ENCODE measurements at regions not wholly inside any gene's neighbourhood (a gene's known extent, or its start where the extent isn't known, plus 50 kb on each side); places are given as distances from the start of the nearest gene placed in this dataset.
"Not testable (repeated sequence)": the region's sequence is repeated elsewhere in the genome, so short reads cannot be mapped to it uniquely, and the experiment has no call there.

DNA sequence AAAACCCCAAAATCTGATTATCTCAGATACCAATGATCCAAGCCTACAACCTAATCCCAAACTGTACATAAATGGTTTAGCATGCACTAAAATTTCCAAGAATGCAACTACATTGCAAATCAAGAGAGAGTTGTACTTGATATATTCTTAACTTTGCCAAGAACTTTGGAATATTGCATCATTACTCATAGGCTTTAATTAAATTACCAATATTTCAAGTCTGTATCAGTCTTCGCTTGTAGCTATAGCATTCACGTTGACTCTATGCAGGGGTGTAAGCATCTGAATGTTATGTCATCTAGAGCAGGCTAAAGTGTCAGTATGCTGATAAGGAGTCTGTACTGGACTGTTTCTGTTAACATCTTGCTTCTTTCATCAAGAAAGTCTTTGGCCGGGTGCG, 56.3 kb downstream of the FOXI3 start:
- TF ChIP-seq, protein P1, sequence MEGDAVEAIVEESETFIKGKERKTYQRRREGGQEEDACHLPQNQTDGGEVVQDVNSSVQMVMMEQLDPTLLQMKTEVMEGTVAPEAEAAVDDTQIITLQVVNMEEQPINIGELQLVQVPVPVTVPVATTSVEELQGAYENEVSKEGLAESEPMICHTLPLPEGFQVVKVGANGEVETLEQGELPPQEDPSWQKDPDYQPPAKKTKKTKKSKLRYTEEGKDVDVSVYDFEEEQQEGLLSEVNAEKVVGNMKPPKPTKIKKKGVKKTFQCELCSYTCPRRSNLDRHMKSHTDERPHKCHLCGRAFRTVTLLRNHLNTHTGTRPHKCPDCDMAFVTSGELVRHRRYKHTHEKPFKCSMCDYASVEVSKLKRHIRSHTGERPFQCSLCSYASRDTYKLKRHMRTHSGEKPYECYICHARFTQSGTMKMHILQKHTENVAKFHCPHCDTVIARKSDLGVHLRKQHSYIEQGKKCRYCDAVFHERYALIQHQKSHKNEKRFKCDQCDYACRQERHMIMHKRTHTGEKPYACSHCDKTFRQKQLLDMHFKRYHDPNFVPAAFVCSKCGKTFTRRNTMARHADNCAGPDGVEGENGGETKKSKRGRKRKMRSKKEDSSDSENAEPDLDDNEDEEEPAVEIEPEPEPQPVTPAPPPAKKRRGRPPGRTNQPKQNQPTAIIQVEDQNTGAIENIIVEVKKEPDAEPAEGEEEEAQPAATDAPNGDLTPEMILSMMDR (IDR thresholded peaks at IDR 0.05; ENCODE audit: insufficient read depth, low read length, missing control alignments): no peak
- ChIA-PET POLR2A (no interaction called here), CTCF (no interaction called here)
- H3K4me3 ChIP-seq (ENCODE audit: low read depth, low read length): no peak overlapping the region
- no peak for DNase-seq (ENCODE audit: low read depth, low spot score)

DNA sequence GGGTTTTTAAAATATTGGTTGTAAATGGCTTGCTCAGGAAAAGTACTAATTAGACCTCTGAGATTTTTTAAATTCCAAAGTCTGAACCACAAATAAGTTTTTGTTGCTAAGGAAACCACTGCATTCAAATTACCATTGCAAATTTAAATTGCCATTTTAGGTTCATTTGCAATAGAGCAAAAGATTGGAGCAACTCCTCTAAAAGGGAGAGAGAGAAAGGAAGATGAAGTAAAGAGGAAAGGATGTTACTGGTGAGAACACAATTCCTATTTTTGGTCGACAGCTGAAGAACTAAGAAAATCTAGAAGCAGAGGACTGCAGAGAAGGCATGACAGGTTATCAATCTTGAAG, 74.9 kb downstream of the FOXI3 start:
- H3K4me3 ChIP-seq (ENCODE audit: low read depth, low read length): no peak overlapping the region
- TF ChIP-seq, protein P1 (IDR thresholded peaks at IDR 0.05; ENCODE audit: insufficient read depth, low read length, missing control alignments): no peak
- POLR2A ChIA-PET: no interaction called here
- CTCF ChIA-PET: no interaction called here
- no peak for DNase-seq (ENCODE audit: low read depth, low spot score)

DNA sequence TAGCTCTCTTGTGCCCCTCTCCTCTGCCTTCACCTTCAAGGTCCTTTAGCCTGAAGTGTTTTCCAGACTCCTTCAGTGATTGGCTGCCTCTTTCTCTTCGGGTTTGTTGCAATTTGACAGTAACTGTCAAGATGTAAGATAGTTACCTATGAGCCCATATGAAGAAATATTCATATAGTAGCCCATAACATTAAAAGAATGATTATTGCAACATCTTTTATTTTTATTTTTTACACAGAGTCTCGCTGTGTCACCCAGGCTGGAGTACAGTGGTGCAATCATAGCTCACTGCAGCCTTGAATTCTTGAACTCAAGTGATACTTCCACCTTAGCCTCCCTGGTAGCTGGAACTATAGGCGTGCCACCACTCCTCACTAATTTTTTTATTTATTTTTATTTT, 80.5 kb downstream of the FOXI3 start:
- no peak for DNase-seq (ENCODE audit: low read depth, low spot score)
- POLR2A ChIA-PET: no interaction called here
- CTCF ChIA-PET: no interaction called here
- no peak overlapping the region for H3K4me3 ChIP-seq (ENCODE audit: low read depth, low read length)
- TF ChIP-seq, protein P1 (IDR thresholded peaks at IDR 0.05; ENCODE audit: insufficient read depth, low read length, missing control alignments): no peak

DNA sequence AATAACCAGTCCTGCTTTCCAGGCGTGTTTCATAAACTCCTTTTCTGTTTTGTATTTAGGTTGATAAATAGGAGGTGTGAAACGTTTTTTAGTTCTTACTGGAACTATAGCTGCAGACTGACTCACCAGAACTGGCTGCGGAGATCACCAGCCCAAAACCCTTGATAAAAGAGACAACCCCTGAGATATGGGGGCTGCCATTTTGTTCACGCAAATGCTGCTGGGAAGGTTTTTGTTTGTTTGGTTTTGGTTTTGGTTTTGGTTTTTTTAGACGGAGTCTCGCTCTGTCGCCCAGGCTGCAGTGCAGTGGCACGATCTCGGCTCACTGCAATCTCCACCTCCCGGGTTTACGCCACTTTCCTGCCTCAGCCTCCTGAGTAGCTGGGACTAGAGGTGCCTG, 87.1 kb downstream of the FOXI3 start:
- CTCF ChIA-PET; DNase-seq (ENCODE audit: low read depth, low spot score); POLR2A ChIA-PET; H3K4me3 ChIP-seq (ENCODE audit: low read depth, low read length): not testable (repeated sequence)

DNA sequence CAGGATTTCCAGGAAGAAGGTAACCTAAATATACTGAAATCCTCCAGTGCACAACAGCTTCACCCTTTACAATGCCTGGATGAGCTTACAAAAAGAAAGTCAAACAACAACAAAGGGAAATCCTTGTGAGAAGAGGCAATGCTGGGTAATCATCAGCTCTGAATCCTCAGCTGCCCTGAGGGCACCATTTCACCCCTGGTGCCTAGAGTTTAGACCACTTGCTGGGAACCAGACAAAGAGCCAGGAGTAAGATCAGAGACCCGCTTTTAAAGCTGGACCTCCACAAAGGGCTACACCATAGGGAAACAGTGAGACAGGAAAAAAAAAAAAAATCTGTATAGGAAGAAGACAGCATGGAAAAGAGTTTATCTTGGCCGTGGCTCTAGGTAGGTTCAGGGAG, 97.0 kb downstream of the FOXI3 start:
- TF ChIP-seq, protein P1 (IDR thresholded peaks at IDR 0.05; ENCODE audit: insufficient read depth, low read length, missing control alignments): no peak
- CTCF ChIA-PET: no interaction called here
- H3K4me3 ChIP-seq (ENCODE audit: low read depth, low read length): no peak overlapping the region
- DNase-seq (ENCODE audit: low read depth, low spot score): no peak
- POLR2A ChIA-PET: no interaction called here

DNA sequence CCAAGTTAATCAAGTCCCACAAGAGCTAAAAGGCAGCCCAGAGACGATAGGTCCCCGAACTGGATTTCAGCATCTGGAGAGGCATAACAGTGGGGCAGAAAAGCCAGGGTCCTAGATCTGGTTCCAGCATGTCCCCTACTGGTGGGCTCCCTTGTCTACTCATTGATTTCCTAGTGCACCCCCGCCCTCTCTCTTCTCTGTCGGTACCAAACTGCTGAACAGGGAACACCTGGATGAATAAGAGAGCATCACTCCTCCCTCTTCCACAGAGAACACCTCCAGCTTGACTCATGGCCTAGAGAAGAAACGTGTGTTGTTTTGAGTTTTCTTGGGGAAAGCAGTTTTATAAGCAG, 101.3 kb downstream of the FOXI3 start:
- ChIA-PET POLR2A (no interaction called here), CTCF (interaction anchor here (1.3 kb wide), 1 partner anchor 59 kb away, joined by 5 read pairs; no protein-coding TSS in a partner anchor)
- TF ChIP-seq, protein P1 (IDR thresholded peaks at IDR 0.05; ENCODE audit: insufficient read depth, low read length, missing control alignments): no peak
- no peak for DNase-seq (ENCODE audit: low read depth, low spot score)
- H3K4me3 ChIP-seq (ENCODE audit: low read depth, low read length): no peak overlapping the region

DNA sequence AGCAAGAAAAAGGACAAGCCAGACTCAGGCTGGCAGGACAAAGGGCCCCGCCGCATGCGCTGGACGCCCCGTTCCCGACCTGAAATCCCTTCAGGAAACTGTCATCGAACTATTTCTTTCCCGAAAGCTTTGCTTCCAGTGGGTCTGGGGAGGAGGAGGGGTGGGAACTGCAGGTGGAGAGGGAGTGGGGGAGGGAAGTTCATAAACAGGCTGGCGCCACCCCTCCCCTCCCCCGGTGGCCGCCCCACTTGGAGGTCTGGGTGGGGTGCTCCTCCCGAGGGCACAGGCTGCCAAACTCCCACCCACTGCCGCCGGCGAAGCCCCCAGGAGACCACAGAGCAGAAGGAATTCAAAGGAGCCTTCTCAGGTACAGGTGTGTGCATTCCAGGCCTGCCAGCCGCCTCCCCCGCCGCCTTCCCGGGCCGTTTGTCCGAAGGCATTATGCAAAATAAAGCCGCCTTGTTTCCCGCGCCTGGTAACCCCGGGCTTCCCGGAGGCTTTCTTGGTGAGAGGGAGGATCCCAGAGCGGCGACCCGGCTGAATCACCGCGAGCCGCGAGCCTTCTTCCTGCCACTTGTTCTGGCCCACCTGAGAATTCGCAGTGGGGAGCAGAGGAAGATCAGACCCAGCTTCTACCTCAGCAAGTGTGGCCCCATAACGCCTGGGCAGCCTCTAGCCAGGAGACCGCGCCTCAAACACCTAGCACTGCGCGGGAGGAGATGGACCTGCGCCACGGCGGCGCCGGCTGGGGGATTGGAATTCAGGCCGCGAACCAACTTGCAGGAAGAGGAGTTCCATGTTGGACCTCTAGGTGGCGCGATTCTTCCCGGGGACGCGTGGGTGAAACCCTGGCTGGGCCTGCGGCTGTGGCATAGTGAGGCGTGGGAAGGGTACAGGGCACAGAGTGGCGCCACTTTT, 101.9 kb downstream of the FOXI3 start:
- CTCF ChIA-PET: interaction anchor here (1.3 kb wide), 1 partner anchor 59 kb away, joined by 5 read pairs; no protein-coding TSS in a partner anchor
- TF ChIP-seq, protein P1 (IDR thresholded peaks at IDR 0.05; ENCODE audit: insufficient read depth, low read length, missing control alignments): peak; percentile 58
- no peak overlapping the region for H3K4me3 ChIP-seq (ENCODE audit: low read depth, low read length)
- POLR2A ChIA-PET: no interaction called here
- no peak for DNase-seq (ENCODE audit: low read depth, low spot score)
